Inflammatory macrophage treated with lipopolysaccharide for 1 hour (primary cell): ENCODE measurements at regions not wholly inside any gene's neighbourhood (a gene's known extent, or its start where the extent isn't known, plus 50 kb on each side); places are given as distances from the start of the nearest gene placed in this dataset.
"Not testable (repeated sequence)": the region's sequence is repeated elsewhere in the genome, so short reads cannot be mapped to it uniquely, and the experiment has no call there.

Experiments used
- DNase-seq, 2 donors: peaks; one replicate each; pipeline ENCODE4 v3.0.0-alpha.2; 2020 to 2022

DNA sequence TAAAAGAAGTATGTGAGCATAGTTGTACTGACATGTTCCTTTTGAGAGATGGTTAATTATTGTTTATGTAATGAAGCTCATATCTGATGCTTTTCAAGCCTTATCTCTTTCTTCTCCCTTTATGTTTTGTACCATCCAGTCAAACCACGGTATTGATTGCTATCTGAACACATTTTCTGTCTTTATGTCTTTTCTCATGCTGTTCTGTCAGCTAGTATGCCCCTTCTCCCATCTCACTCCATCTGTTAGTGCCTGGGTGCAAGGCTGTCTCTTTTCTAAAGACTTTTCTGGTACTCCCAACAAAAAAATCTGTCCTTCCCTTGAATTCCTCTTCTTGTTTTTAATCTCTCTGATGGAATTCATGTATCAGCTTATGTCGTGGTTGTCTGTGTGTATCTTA is 883.8 kb upstream of the IGFBP7 start:
- DNase-seq = no peak

DNA sequence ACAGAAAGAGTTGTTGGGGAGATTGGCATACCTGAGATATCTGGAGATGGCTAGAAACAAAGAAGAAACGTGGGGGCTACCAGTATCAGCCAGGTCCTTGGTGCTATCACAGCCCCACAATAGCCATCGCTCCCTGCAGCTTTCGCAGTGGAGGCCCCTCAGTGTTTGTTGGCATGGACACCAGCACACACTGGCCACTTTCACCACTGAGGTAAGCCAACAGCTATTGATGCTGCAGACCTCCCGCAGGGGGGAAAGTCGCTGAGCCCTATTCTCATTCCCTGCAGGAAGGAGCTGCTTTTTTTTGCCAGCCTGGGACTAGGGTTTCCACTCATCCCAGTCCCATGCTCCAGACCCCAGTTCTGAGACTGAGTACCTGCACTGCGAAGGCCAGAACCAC is 879.2 kb upstream of the IGFBP7 start:
- no peak for DNase-seq

DNA sequence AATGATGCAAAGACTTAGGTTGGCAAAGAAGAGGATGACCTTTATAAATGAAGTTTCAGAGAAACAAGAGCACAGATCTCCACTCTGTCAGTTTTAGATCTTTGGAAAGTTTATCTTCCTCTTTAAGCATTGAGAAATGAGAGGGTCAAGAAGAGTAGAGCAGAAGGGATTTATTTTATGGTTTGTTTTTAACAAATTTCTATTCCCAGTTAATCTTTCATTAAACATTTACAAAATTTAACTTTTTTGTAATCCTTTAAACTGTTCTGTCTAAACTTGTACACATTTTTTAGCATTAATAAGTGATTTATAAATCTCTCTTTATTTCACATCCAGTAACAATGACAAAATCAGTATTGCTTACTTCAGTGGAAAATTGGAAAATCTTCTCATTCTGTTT is 875.0 kb upstream of the IGFBP7 start:
- DNase-seq = no peak

DNA sequence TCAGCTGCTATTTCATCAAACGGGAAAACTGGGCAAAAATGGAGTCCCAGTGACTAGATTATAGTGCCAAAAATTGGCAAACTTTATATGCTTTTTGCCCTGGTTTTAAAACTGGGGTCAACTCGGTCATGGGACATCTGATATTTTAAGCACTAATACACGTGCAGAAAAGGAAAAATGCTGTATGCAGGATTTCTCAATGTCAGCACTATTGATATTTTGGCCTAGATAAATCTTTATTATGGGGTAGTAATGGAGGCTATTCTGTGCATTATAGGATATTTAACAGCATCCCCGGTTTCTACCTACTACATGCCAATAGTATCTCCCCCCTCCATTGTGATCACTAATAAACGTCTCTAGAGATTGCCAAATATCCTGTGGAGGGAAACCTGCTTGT is 870.9 kb upstream of the IGFBP7 start:
- no peak for DNase-seq

DNA sequence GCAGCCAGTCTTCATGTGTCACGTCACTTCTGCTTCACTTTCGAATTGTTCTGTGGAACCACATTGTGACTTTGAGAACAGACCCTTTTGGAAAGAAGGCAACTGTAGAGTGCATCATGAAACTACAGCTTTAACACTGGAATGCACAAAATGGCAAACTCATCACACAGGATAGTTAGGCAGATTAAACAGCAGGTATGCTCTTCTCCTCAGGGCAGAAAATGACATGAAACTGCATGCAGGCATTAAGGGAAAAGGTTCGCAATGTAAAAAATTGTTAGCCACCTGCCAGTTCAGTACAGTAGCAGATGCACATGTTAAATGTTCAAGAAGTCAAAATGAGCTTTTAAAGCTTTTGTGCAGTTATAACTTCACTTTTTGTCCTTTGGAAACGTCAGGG is 864.6 kb upstream of the IGFBP7 start:
- DNase-seq = no peak

DNA sequence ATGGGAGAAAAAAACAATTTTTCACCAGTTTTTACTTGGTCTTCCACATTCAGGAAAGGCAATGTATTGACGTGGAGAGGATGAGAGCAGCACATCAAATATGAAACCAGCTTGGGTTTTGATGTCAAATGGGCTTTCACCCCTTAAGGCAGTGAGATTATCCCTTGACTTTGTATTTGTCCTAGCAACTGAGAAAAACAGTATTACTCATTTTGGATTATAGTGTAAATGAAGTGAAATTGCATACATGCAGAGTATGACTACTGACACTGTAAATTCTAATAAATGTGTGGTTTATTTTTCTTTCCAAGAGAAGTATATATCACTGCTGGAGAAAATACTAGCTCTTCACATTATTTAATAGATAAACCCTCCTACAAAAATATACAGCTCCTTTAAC is 863.6 kb upstream of the IGFBP7 start:
- no peak for DNase-seq

DNA sequence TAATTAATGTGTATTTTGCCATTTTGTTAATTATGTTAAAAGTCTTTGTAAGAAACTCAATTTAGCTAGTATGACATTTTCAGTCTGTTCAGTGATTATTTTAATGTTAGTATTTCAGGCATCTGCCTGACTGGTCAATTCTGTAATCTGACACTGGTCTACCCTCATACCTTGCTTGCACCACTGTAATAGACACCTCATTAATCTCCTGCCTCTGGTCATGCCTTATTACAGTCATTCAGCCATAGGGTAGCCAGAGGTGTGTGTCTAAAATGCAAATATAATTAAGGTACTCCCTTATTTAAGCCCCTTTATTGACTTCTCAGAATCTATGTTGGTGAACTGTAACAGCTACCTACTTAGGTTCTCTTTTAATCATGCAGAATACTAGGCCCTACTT is 861.1 kb upstream of the IGFBP7 start:
- no peak for DNase-seq

DNA sequence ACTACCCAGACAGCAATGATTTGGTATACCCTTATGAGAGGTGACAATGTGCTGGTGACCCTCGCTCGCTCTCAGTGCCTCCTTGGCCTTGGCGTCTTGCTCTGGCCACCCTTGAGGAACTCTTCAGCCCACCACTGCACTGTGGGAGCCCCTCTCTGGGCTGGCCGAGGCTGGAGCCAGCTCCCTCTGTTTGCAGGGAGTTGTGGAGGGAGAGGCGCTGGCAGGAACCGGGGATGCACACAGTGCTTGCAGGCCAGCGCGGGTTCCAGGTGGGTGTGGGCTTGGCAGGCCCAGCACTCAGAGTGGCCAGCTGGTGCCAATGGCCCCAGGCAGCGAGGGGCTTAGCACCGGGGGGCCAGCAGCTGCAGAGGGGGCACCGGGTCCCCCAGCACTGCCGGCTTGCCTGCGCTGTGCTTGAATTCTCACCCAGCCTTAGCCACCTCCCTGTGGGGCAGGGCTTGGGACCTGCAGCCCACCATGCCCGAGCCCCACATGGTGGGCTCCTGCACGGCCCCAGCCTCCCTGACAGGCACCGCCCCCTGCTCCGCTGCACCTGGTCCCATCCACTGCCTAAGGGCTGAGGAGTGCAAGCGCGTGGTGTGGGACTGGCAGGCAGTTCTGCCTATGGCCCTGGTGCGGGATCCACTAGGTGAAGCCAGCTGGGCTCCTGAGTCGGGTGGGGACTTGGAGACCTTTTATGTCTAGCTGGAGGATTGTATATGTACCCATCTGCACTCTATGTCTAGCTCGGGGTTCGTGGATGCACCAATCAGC is 857.0 kb upstream of the IGFBP7 start:
- DNase-seq = no peak

DNA sequence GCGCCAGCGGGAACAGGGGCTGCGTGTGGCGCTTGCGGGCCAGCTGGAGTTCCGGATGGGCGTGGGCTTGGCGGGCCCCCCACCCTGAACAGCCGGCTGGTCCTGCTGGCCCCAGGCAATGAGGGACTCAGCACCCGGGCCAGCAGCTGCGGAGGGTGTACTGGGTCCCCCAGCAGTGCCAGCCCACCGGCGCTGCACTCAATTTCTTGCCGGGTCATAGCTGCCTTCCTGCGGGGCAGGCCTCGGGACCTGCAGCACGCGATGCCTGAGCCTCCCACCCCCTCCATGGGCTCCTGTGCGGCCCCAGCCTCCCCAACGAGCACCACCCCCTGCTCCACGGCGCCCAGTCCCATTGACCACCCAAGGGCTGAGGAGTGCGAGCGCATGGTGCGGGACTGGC is 855.2 kb upstream of the IGFBP7 start:
- not testable (repeated sequence) for DNase-seq

DNA sequence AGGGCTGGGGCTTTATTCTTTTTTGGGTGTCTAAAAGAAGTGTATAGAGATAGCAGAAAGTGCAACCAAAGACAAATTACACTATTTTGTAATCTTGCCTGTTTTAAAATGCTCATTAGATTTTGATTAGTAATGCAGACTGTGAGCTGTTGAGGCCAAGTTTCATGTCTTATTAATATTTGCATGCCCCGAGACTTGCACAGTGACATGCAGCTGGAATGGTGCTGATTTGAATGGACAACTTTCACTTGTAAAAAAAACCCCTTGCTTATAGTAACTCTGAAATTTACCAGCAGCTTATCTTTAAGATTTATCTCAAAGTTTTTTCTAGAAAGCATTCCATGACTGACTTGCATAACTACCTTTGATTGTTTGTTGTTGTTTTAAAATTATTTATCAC is 835.1 kb upstream of the IGFBP7 start:
- no peak for DNase-seq

DNA sequence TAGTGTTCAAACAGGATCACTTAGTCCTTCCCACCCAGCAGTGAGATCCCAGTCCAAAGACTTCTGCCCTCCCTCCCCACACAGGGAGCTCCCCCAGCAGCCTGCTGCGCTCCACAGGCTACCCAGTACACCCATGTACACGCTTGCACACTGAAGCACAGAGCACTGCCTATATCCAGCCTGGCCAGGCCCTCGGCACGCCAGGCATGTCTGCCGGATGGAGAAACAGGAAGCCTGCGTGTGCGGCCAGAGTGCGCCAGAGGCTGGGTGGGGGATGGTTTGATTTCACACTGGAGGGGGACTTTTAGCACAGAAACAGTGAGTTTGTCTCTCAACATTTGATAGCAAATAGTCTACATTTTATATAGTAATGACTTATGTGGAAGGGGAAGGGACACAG is 833.5 kb upstream of the IGFBP7 start:
- DNase-seq = no peak

DNA sequence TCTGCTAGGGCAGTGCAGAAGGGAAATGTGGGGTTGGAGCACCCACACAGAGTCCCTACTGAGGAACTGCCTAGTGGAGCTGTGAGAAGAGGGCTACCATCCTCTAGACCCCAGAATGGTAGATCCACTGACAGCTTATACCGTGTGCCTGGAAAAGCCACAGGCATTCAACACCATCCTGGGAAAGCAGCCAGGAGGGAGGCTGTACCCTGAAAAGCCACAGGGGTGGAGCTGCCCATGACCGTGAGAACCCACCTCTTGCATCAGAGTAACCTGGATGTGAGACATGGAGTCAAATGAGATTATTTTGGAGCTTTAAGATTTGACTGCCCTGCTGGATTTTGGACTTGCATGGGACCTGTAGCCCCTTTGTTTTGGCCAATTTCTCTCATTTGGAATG is 827.1 kb upstream of the IGFBP7 start:
- not testable (repeated sequence) for DNase-seq

DNA sequence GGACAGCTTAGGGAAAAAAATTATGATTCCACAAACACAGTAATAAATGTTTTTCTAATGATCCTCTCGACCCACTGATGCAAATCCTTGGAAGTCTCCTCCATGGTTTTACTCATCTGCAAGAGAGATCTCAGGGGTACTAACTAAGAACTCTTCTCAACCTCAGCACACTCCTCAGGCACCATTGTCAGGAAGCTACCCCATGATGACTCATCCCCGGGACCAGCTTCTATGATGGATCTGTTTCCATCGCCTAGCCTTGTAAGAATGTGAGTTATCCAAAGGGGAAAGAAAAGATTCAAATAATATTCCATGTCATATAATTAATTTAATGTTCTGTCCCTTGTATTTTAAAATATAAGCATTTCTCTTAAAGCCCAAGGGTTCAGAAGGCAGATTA is 816.1 kb upstream of the IGFBP7 start:
- DNase-seq = no peak

DNA sequence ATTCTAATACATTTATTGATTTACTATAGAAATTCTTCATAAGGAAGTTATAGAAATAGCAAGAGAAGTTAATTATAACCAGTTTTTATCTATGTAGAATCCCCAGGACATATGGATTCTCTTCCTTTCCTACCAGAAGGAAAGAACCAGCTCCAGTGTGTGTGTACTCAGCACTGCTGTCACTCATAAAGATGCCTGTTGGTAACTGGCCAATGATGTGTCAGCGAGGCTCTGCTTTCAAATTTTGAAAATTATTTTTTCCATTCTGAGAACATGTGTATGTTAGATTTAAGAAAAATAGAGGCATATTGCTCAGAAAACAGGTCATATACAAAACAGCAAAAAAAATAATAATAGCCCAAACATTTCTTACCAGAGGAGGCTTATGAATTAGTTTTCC is 814.8 kb upstream of the IGFBP7 start:
- DNase-seq = no peak

DNA sequence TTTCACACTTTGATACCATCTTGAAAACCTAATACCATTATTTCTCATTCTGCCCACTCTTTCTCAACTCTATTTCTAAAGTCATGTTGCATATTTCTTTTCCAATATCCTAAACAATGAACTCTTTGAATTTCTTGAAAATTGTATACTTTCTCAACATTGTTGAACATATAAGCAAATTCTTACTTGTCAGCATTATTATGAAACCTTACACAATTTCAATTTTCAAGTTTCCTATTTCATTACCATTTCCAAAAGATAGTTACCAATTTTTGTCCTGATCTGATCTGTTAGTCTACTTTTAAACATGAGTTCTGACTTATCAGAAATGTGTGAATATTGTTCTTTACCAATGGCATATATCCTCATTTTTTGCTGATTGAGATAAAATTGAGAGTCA is 806.3 kb upstream of the IGFBP7 start:
- DNase-seq = no peak

DNA sequence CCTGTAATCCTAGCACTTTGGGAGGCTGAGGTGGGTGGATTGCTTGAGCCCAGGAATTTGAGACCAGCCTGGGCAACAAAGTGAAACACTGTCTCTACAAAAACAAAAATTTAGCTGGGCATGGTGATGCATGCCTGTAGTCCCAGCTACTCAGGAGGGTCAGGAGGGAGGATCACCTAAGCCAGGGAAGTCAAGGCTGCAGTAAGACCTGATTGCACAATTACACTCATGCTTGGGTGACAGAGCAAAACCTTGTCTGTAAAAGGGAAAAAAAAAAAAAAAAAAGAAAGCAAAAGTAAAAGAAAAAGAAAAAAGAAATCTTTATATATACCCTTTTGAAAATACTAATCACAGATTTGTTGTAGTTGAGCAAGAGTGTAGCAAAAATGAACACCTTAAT is 801.0 kb upstream of the IGFBP7 start:
- DNase-seq = no peak

DNA sequence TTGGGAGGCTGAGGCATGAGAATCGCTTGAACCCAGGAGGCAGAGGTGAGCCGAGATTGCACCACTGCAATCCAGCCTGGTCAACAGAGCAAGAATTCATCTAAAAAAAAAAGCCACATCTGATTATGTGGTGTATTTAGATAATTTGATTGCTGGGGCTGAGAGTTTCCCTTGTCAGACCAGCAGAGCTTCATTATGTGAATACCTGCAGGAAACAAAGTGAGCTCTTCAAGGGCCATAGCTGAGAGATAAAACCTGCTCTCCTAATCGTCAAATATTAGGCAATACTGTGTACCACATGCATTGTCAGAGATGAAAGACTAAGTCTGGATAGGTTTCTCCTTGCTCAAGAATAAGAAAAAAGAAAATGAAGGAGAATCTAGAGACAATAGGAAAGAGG is 800.0 kb upstream of the IGFBP7 start:
- DNase-seq = no peak

DNA sequence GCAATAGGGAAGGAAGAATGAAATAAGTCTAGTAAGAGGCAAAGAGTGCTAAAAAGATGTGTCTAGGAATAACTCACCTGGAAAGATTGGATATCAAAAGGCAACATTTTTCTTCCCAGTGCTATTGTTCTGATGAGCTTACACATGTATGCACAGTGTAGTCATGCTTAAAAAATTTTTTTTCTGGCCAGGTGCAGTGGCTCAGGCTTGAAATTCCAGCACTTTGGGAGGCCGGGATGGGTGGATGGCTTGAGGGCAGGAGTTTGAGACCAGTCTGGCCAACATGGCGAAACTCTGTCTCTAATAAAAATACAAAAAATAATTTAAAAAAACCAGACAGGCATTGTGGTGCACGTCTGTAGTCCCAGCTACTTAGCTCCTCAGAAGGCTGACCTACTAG is 795.8 kb upstream of the IGFBP7 start:
- DNase-seq = no peak

DNA sequence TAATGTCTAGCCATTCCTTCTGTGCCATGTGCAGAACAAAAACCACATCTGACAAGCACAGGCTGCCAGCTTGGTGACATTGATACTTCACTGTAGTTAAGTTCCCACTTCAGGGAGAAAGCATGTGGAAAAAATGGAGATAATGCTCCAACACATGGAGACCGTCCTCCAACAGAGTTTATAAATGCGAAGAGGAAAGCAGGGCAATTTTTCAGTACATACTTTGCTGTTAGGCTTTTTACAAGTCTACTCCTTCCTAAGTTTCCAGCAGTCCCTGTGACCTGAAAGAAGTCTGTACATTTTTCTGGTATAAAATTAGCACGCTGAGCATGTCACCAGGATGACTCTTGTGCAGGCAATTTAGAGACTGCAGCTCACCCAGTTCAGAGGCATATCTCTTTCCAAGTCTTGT is 766.9 kb upstream of the IGFBP7 start:
- no peak for DNase-seq

DNA sequence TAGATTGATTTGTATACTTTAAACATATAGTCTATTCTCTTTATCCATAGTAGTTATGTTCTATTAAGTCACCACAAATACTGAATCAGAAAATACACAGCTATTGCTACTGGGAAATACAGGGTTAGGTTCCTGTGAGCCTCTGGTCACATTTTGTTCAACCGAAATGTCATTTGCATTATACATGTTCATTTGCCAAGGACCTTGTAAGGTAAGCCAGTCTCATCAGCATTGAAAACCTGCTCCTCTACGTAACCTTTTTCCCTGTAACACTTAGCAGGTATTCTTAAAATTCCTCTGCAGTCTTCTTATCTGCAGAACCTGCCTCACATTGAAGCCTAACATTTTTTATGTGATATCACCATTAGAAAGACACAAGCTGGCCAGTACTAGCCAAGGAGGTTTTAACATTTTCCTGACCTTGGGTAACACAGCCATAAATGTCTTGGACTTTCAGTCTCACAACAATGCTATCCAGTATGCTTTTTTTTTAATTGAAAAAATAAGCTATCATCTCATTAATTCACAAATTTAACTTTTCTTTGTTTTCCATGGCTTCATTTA is 765.7 kb upstream of the IGFBP7 start:
- no peak for DNase-seq

DNA sequence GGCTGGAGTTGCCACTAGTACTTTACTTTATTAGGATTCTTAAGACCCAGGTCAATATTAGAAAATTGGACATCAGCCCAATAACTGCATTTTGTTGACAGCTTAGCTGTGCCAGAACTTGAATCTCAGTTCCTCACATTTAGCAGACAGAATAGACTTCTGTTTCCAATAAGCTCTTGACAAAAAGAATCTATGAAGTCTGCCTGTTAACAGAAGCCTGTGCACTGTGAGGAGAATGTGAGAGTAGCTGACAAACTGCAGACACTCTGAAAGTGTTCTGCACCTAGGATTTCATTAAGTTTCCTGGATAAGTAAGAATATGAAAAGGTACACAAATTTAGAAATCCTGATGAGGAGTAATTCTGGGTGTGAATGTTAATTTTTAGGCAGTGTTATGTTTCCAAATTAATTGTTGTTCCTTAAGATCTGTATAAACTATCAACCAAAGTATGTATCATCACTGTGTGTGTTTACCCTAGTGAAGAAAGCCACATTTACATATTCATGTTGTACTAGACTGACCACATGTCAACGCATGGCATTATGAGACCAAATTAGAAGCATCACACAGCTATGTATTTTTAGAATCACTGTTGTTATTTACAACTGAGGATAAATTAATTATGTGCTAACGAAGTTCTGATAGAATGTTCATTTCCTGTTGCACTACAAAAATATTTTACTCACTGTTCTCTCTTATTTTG is 756.4 kb upstream of the IGFBP7 start:
- no peak for DNase-seq

DNA sequence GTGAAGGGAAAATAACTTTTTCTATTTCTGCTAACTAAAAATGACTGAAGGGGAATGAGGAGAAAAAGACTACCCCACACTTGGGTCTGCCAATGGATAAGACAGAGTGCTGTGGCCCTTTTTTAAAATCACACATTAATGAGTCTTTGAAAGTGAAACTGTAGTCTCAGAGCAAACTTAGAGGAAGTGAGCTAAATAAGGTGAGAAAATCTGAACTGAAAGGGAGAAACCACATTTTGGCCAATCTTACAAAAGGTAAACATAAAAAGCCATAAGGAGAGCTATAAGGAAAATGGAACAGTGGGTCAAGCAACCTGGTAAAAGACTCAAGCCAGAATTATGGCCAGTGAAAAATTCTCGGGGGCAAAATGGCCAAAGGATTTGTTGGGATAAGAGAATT is 755.1 kb upstream of the IGFBP7 start:
- DNase-seq = no peak

DNA sequence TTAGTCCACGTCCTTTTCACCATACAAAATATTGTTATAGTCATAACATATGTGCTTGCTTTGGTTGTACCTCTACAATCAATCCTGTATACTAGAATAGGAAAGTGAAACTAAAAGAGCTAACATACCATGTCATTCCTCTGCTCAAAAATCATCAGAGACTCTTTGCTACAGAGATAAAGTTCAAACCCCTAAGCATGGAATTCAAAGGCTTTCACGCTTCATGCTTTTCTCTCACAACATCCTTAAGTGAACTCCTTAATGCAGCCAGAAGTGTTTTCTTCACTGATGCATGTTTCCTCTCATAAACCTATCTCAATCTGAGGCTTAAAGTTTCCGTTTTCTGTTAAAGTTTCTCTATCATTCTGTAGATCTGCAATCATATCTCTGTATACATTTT is 744.6 kb upstream of the IGFBP7 start:
- no peak for DNase-seq

DNA sequence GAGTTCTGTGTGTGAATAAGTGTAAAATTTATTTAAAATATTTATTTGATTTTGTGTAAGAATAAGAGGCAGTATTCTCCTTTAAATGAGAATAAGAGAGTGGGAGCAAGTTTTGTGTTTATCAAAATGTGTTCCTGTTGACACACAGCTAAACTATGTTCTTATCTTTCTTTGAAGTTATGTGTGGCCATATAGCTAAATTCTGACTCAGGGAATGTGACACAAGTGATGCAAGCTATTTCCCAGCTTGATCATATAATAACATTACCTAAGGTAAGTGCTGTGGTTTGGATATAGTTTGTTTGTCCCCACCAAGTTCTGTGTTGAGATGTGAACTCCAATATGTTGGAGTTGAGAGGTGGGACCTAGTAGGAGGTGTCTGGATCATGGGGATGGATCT is 740.0 kb upstream of the IGFBP7 start:
- no peak for DNase-seq

DNA sequence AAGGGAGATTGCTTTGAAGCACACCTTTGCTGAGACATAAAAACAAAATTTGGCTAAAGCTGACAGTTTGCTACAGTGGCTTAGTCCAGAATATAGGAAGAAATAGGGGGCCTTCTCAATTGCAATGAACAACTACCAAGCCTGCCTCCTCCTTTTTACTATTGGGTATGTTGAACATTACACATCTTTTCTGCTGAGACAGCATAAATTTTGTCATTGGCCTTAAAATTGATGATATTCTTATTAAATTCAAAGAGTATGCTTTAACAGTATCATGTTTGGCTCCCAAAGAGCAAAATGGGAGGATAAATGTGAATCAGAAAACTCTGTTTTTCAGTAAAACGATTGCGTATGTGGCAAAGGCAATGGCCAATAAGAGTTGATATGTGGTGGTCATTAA is 721.9 kb upstream of the IGFBP7 start:
- DNase-seq = no peak
